SU-DHL-6 (cell line): ENCODE measurements at regions not wholly inside any gene's neighbourhood (a gene's known extent, or its start where the extent isn't known, plus 50 kb on each side); places are given as distances from the start of the nearest gene placed in this dataset.

ENCODE experiments used
- H2AFZ ChIP-seq: fragments of 200-600 bp; sonication (generic); 2 replicates; pipeline ENCODE4 v1.6.1; 2014; ENCODE audit warnings: low read depth, mild to moderate bottlenecking, moderate library complexity, mixed read lengths, antibody characterized with exemption, low read length; ENCODE audit not compliant: severe bottlenecking
- H3F3A ChIP-seq: fragments of 200-600 bp; shearing (Covaris generic); 2 replicates; pipeline ENCODE4 v1.6.0; 2016; ENCODE audit warnings: antibody characterized with exemption, mild to moderate bottlenecking; ENCODE audit not compliant: insufficient read depth
- H3K27ac ChIP-seq: fragments of 200-600 bp; sonication (generic); 2 replicates; pipeline ENCODE4 v1.5.1; 2016; ENCODE audit warnings: low read depth, mild to moderate bottlenecking, low read length, moderate library complexity, mixed read lengths
- H3K27me3 ChIP-seq: fragments of 200-600 bp; sonication (generic), shearing (Covaris generic); 2 replicates; pipeline ENCODE4 v1.6.0; 2014; ENCODE audit warnings: mild to moderate bottlenecking, low read length
- H3K36me3 ChIP-seq: fragments of 200-600 bp; sonication (generic); 2 replicates; pipeline ENCODE4 v1.6.1; 2014; ENCODE audit warnings: mild to moderate bottlenecking, low read length, mixed read lengths
- H3K4me2 ChIP-seq: fragments of 300-600, 200-600 bp; shearing (Covaris generic), sonication (generic); 2 replicates; pipeline ENCODE4 v1.6.0; 2014; ENCODE audit warnings: low read length, low read depth, mild to moderate bottlenecking; ENCODE audit not compliant: poor library complexity, severe bottlenecking
- H3K4me3 ChIP-seq: fragments of 200-600 bp; sonication (generic); 2 replicates; pipeline ENCODE4 v1.5.1; 2014; ENCODE audit warnings: antibody characterized with exemption, low read length, mild to moderate bottlenecking, mixed read lengths; ENCODE audit not compliant: insufficient read depth, poor library complexity, severe bottlenecking
- H3K79me2 ChIP-seq: fragments of 200-600 bp; sonication (generic); 2 replicates; pipeline ENCODE4 v1.6.1; 2014; ENCODE audit warnings: mild to moderate bottlenecking, low read length, moderate library complexity; ENCODE audit not compliant: insufficient read depth
- H3K9ac ChIP-seq: fragments of 200-600 bp; sonication (generic); 2 replicates; pipeline ENCODE4 v1.7.0; 2014; ENCODE audit warnings: mild to moderate bottlenecking, low read length
- H3K9me2 ChIP-seq: fragments of 200-600 bp; sonication (generic); replicated peaks from 2 replicates; pipeline ENCODE4 v1.6.1; 2014; ENCODE audit warnings: low read length; ENCODE audit not compliant: insufficient read depth
- H3K9me3 ChIP-seq: fragments of 200-600 bp; sonication (generic); 2 replicates; pipeline ENCODE4 v1.6.1; 2014; ENCODE audit warnings: low read length, mixed read lengths; ENCODE audit not compliant: insufficient read depth
- H4K20me1 ChIP-seq: fragments of 200-600 bp; sonication (generic); 2 replicates; pipeline ENCODE4 v1.6.1; 2014; ENCODE audit warnings: low read depth, mild to moderate bottlenecking, antibody characterized with exemption, low read length, moderate library complexity, mixed read lengths
- CTCF ChIP-seq: fragments of 200-600 bp; sonication (generic); IDR thresholded peaks from one replicate; pipeline ENCODE4 v1.5.1; 2017; ENCODE audit warnings: antibody characterized with exemption, mild to moderate bottlenecking, low read length, moderate library complexity; ENCODE audit not compliant: insufficient read depth, poor library complexity, severe bottlenecking
- EZH2phosphoT487 ChIP-seq: fragments of 200-600 bp; sonication (generic), shearing (Covaris generic); conservative IDR thresholded peaks from 2 replicates; pipeline ENCODE4 v1.6.1; 2018; ENCODE audit warnings: mild to moderate bottlenecking, antibody characterized with exemption, low read length, moderate library complexity, mixed read lengths

DNA sequence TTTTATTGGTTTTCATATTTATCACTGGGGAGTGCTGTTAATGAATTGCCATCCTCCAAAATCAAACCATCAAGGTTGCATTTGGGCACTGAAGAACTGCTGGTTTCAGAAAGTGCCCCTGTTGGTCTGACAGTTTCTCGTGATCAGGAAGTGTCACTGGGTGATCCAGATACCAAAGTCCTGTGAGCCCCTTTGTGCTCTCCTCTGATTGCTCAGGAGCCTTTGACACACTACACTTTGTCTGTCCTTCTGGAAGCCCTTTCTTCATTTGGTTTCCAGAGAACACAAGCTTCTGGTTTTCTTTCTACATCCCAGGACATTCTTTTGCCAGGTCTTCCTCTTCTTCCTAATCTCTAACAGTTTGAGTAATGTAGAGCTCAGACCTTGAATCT is 165.8 kb upstream of the PROX1 start:
- Histone ChIP-seq H3K4me3 (no peak overlapping the region), H3K9ac (no peak overlapping the region), H3K27me3 (no peaks in the 10 kb centered on the region), H3K9me3 (no peaks in the 10 kb centered on the region), H2AFZ (no peak overlapping the region), H3F3A (no peaks in the 10 kb centered on the region), H3K79me2 (no peaks in the 10 kb centered on the region), H3K4me2 (no peak overlapping the region), H3K27ac (no peak overlapping the region), H3K9me2 (no peaks in the 10 kb centered on the region), H4K20me1 (no peaks in the 10 kb centered on the region), H3K36me3 (no peaks in the 10 kb centered on the region)
- no peak for TF ChIP-seq CTCF

GRCh38 chr1:213826891-213827290 is 160.9 kb upstream of the PROX1 start:
- Histone ChIP-seq H3K4me2 (no peak overlapping the region), H3K4me3 (no peak overlapping the region), H3K9me2 (0 out of 2 replicates have a peak, but pooled peaks cover 2% of the 10 kb centered on the region), H3K9ac (no peak overlapping the region), H3K9me3 (no peaks in the 10 kb centered on the region), H4K20me1 (no peaks in the 10 kb centered on the region), H3K27me3 (no peaks in the 10 kb centered on the region; the same call in 1 of the 2 replicates), H2AFZ (no peak overlapping the region), H3K79me2 (no peaks in the 10 kb centered on the region), H3K27ac (no peak overlapping the region), H3K36me3 (no peaks in the 10 kb centered on the region), H3F3A (no peaks in the 10 kb centered on the region)
- TF ChIP-seq CTCF (no peak), EZH2phosphoT487 (no peak)

DNA sequence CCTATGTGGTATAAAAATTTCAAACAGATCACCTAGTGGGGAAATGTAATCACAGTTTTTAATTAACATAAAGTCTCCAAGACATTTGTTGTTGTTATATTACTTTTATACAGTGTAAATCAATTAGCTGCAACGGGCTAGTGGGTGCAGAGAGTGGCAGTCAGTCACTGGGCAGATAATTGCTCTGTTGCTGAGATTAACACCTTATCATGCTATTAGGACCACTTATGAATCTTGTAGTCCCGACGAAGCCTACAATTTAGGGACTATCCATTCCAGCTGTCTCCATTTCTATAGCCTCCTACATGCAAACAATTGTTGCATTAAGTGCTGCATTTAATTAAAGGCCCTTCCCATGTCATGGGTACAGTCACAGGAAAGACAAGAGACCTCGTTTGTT is 158.9 kb upstream of the PROX1 start:
- Histone ChIP-seq H4K20me1 (no peaks in the 10 kb centered on the region), H3F3A (no peaks in the 10 kb centered on the region), H3K4me3 (no peak overlapping the region), H3K9ac (no peak overlapping the region), H3K9me3 (no peaks in the 10 kb centered on the region), H2AFZ (no peak overlapping the region), H3K79me2 (no peaks in the 10 kb centered on the region), H3K27ac (no peak overlapping the region), H3K9me2 (0 out of 2 replicates have a peak, but pooled peaks cover 2% of the 10 kb centered on the region), H3K27me3 (no peaks in the 10 kb centered on the region; the same call in 1 of the 2 replicates), H3K4me2 (no peak overlapping the region), H3K36me3 (no peaks in the 10 kb centered on the region)
- no peak for TF ChIP-seq EZH2phosphoT487
- TF ChIP-seq CTCF: no peak

DNA sequence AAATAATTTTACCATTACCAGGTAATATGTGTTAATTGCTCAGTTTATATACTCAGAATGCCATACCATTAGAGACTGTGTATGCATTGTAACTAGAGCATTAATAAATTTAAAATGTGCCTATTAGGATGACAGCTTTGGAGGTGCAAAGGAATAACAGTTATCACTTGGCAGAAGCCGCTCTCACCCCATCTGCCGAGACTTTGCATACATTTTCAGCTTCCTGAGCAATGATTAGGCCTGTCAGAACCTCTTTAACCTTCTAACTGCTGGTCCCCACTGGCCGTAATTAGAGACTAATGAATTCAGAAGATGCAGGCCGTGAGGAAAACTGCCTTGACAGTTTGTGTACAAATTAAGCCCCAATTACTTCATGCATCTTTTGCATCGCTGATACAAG is 158.0 kb upstream of the PROX1 start:
- Histone ChIP-seq H3K27me3 (no peaks in the 10 kb centered on the region; the same call in 1 of the 2 replicates), H4K20me1 (no peaks in the 10 kb centered on the region), H3K4me3 (no peak overlapping the region), H2AFZ (no peak overlapping the region), H3K36me3 (no peaks in the 10 kb centered on the region), H3K9ac (no peak overlapping the region), H3K27ac (no peak overlapping the region), H3K9me2 (0 out of 2 replicates have a peak, but pooled peaks cover 2% of the 10 kb centered on the region), H3K79me2 (no peaks in the 10 kb centered on the region), H3K9me3 (no peaks in the 10 kb centered on the region), H3F3A (no peaks in the 10 kb centered on the region), H3K4me2 (no peak overlapping the region)
- TF ChIP-seq CTCF (no peak), EZH2phosphoT487 (no peak)
